NCI-H1417 (cell line): ENCODE measurements at regions not wholly inside any gene's neighbourhood (a gene's known extent, or its start where the extent isn't known, plus 50 kb on each side); places are given as distances from the start of the nearest gene placed in this dataset.

Experiments used
- DNase-seq, 3 experiments: peaks; one replicate each; lab custom pipeline; 2025; lab: John Stamatoyannopoulos, UW

GRCh38 chr2:190809139-190809764 lies 71.4 kb upstream of the GLS start:
- no peak for DNase-seq

- DNase-seq, result no peak
Observed at GRCh38 chr2:190809876-190810525, 70.6 kb upstream of the GLS start.

- no peak for DNase-seq
Observed at GRCh38 chr2:190810981-190811587, 69.5 kb upstream of the GLS start.

- no peak for DNase-seq
Observed at GRCh38 chr2:190811811-190812210, 68.8 kb upstream of the GLS start.

- DNase-seq, result no peak
Observed at GRCh38 chr2:190812506-190813294, 67.9 kb upstream of the GLS start.

- peak in 1 of 3 experiments; percentile 54 for DNase-seq
Observed at GRCh38 chr2:190815226-190815625, 65.4 kb upstream of the GLS start.

- no peak for DNase-seq
Observed at GRCh38 chr2:190817082-190817481, 63.5 kb upstream of the GLS start.

- DNase-seq, result no peak
Observed at GRCh38 chr2:190819840-190820301, 60.8 kb upstream of the GLS start.

- DNase-seq, result no peak
Observed at GRCh38 chr2:190820416-190820815, 60.2 kb upstream of the GLS start.

- DNase-seq, result no peak
Observed at GRCh38 chr2:190822043-190822442, 58.6 kb upstream of the GLS start.

GRCh38 chr2:190827720-190828119 lies 52.9 kb upstream of the GLS start:
- DNase-seq, result no peak

- no peak for DNase-seq
Observed at GRCh38 chr2:190829642-190830041, 51.0 kb upstream of the GLS start.
